ENCODE measurements at regions not wholly inside any gene's neighbourhood (a gene's known extent, or its start where the extent isn't known, plus 50 kb on each side); places are given as distances from the start of the nearest gene placed in this dataset.

GRCh38 chr9:82457298-82457697, 468.7 kb downstream of the SPATA31D1 start:
- TF ChIP-seq POLR2AphosphoS5 (IDR thresholded peaks at IDR 0.05; ENCODE audit: low read depth, low read length) (no peak), REST (IDR thresholded peaks at IDR 0.05; ENCODE audit: insufficient read depth in 1 of 2, low read depth in 2 of 2, low read length in 2 of 2) (no peak)

Data from PFSK-1 (cell line).